AG10803 (cell line): ENCODE measurements at regions not wholly inside any gene's neighbourhood (a gene's known extent, or its start where the extent isn't known, plus 50 kb on each side); places are given as distances from the start of the nearest gene placed in this dataset.
"Not testable (repeated sequence)": the region's sequence is repeated elsewhere in the genome, so short reads cannot be mapped to it uniquely, and the experiment has no call there.

Experiments
- DNase-seq: peaks from one replicate; pipeline ENCODE4 v3.0.0; 2010; ENCODE audit warnings: low read depth
- H3K4me3 ChIP-seq: 2 replicates; pipeline ENCODE4 v1.5.1; 2011; ENCODE audit warnings: mild to moderate bottlenecking, low read length, control low read depth
- CTCF ChIP-seq: conservative IDR thresholded peaks from 2 replicates; pipeline ENCODE4 v1.5.1; 2011; ENCODE audit warnings: mild to moderate bottlenecking, low read length, control low read depth, inconsistent platforms

GRCh38 chr9:7636838-7637467 is 162.6 kb downstream of the DMAC1 start:
- no peak for DNase-seq
- no peak for TF ChIP-seq CTCF
- H3K4me3 ChIP-seq: no peak overlapping the region

- no peak for DNase-seq
- H3K4me3 ChIP-seq: no peak overlapping the region
- no peak for TF ChIP-seq CTCF
Observed at GRCh38 chr9:7636309-7636708, 163.3 kb downstream of the DMAC1 start.

GRCh38 chr9:7626571-7627029 is 173.0 kb downstream of the DMAC1 start:
- not testable (repeated sequence) for DNase-seq, H3K4me3 ChIP-seq

- H3K4me3 ChIP-seq: no peak overlapping the region
- DNase-seq: no peak
- no peak for TF ChIP-seq CTCF
Observed at GRCh38 chr9:7622481-7622880, 177.1 kb downstream of the DMAC1 start.

- no peak for DNase-seq
- H3K4me3 ChIP-seq: no peak overlapping the region
- no peak for TF ChIP-seq CTCF
Observed at GRCh38 chr9:7615344-7615743, 184.2 kb downstream of the DMAC1 start.

- DNase-seq: no peak
- no peak for TF ChIP-seq CTCF
- no peak overlapping the region for H3K4me3 ChIP-seq
Observed at GRCh38 chr9:7613931-7614330, 185.6 kb downstream of the DMAC1 start.

- no peak for DNase-seq
Observed at GRCh38 chr9:7608261-7608660, 191.3 kb downstream of the DMAC1 start.

More at GRCh38 chr9:7608261-7608660, 191.3 kb downstream of the DMAC1 start:
- H3K4me3 ChIP-seq: no peak overlapping the region
- no peak for TF ChIP-seq CTCF
